CD4-positive, alpha-beta T cell (primary cell): ENCODE measurements at regions not wholly inside any gene's neighbourhood (a gene's known extent, or its start where the extent isn't known, plus 50 kb on each side); places are given as distances from the start of the nearest gene placed in this dataset.

ENCODE experiments used
- ATAC-seq: fragments of 200-7000 bp; cut with Tn5 transposase; one replicate; pipeline ENCODE4 v1.10.0; 2022; ENCODE audit warnings: mild to moderate bottlenecking; ENCODE audit not compliant: poor library complexity
- CTCF ChIA-PET: fragments of 350-600 bp; sonication (Branson Sonifier 250); formaldehyde crosslinking; loops from one replicate; lab custom pipeline; 2021; ENCODE audit warnings: antibody characterized with exemption, inconsistent platforms; lab: Charles Lee
- POLR2A ChIA-PET: fragments of 350-600 bp; sonication (Branson Sonifier 250); formaldehyde crosslinking; loops from one replicate; lab custom pipeline; 2021; ENCODE audit warnings: antibody characterized with exemption, inconsistent platforms; lab: Charles Lee
- DNase-seq, 14 experiments: peaks; one replicate each; pipeline ENCODE4 v3.0.0-alpha.2; 2013 to 2020; ENCODE audit warnings: mixed read lengths in 2 of 14
- H3K27ac ChIP-seq, 2 donors: one replicate each; pipeline versions ENCODE4 v1.5.1 to v1.7.0; 2013; ENCODE audit warnings: low read length in 2 of 2, low read depth in 1 of 2, mild to moderate bottlenecking in 1 of 2
- H3K27me3 ChIP-seq, 2 experiments: 1 replicate in 1 of 2; 2 replicates in 1 of 2; pipeline versions ENCODE4 v1.6.1 to v1.7.0; 2013; ENCODE audit warnings: low read length in 2 of 2, control low read depth in 1 of 2, mild to moderate bottlenecking in 1 of 2, moderate library complexity in 1 of 2; ENCODE audit not compliant: insufficient read depth in 2 of 2, control insufficient read depth in 1 of 2
- H3K36me3 ChIP-seq: one replicate; pipeline ENCODE4 v1.6.1; 2013; ENCODE audit warnings: low read length, control low read depth; ENCODE audit not compliant: insufficient read depth
- H3K4me1 ChIP-seq: one replicate; pipeline ENCODE4 v1.6.1; 2013; ENCODE audit warnings: low read length, control low read depth; ENCODE audit not compliant: insufficient read depth
- H3K4me3 ChIP-seq: one replicate; pipeline ENCODE4 v1.5.1; 2013; ENCODE audit warnings: mild to moderate bottlenecking, low read length, moderate library complexity
- H3K9me3 ChIP-seq, 2 experiments: 1 replicate in 1 of 2; 2 replicates in 1 of 2; pipeline versions ENCODE4 v1.6.1 to v1.7.0; 2013; ENCODE audit warnings: low read length in 2 of 2, mild to moderate bottlenecking in 2 of 2, control low read depth in 1 of 2, moderate library complexity in 1 of 2; ENCODE audit not compliant: control insufficient read depth in 1 of 2, insufficient read depth in 1 of 2
- H3K27ac Mint-ChIP-seq: one replicate; pipeline ENCODE4 v1.8.0; 2020; ENCODE audit warnings: mixed read lengths
- H3K27me3 Mint-ChIP-seq: one replicate; pipeline ENCODE4 v1.8.0; 2021; ENCODE audit warnings: mixed read lengths
- H3K36me3 Mint-ChIP-seq: one replicate; pipeline ENCODE4 v1.8.0; 2021; ENCODE audit warnings: low read depth, mixed read lengths
- H3K4me1 Mint-ChIP-seq: one replicate; pipeline ENCODE4 v1.8.0; 2021; ENCODE audit warnings: low read depth, mixed read lengths
- H3K4me3 Mint-ChIP-seq: one replicate; pipeline ENCODE4 v1.8.0; 2020; ENCODE audit warnings: mild to moderate bottlenecking, mixed read lengths
- H3K9me3 Mint-ChIP-seq: one replicate; pipeline ENCODE4 v1.8.0; 2020; ENCODE audit warnings: mixed read lengths
- intact Hi-C, 2 experiments: fragments of 100-400 bp; cut with DNase I in 1 of 2; cut with micrococcal nuclease in 1 of 2; formaldehyde crosslinking; loops; one replicate each; pipeline versions ENCODE4 v1.15.1 to v1.9.0; 2023 to 2025; cut with DNase I, micrococcal nuclease
- TF ChIP-seq, protein P1 (sequence below): fragments of 200-600 bp; IDR thresholded peaks from one replicate; pipeline ENCODE4 v1.8.0; 2022; ENCODE audit warnings: antibody characterized with exemption, mild to moderate bottlenecking

DNA sequence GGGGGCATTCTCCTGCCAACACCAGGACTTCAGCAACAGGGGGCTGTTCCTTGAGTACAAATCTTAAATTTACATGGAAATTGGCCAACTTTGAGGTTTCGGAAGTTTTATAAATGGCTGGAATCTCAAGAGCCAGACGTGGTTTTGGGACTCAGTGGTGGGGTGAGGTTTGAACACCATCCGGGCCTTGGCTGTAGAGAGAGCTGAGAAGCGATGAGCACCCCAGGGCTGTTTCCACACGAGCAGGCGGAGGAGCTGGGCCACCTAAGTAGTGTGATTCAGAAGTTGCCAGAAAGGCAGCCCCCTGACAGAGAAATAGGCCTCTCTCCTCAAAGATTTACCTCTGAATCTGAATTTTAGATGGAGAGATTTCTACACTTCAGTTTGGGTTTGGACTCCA, 89.0 kb downstream of the FGF9 start:
- H3K36me3 Mint-ChIP-seq = no peaks in the 10 kb centered on the region
- intact Hi-C loops = no loop called here
- no peaks in the 10 kb centered on the region for H3K27me3 Mint-ChIP-seq
- no peak overlapping the region for H3K27ac Mint-ChIP-seq
- no peaks in the 10 kb centered on the region for H3K27me3 ChIP-seq
- H3K4me1 ChIP-seq = no peaks in the 10 kb centered on the region
- H3K4me1 Mint-ChIP-seq = no peaks in the 10 kb centered on the region
- no peak overlapping the region for H3K27ac ChIP-seq
- DNase-seq (no peak), ATAC-seq (no peak)
- H3K36me3 ChIP-seq = no peaks in the 10 kb centered on the region
- TF ChIP-seq, protein P1, sequence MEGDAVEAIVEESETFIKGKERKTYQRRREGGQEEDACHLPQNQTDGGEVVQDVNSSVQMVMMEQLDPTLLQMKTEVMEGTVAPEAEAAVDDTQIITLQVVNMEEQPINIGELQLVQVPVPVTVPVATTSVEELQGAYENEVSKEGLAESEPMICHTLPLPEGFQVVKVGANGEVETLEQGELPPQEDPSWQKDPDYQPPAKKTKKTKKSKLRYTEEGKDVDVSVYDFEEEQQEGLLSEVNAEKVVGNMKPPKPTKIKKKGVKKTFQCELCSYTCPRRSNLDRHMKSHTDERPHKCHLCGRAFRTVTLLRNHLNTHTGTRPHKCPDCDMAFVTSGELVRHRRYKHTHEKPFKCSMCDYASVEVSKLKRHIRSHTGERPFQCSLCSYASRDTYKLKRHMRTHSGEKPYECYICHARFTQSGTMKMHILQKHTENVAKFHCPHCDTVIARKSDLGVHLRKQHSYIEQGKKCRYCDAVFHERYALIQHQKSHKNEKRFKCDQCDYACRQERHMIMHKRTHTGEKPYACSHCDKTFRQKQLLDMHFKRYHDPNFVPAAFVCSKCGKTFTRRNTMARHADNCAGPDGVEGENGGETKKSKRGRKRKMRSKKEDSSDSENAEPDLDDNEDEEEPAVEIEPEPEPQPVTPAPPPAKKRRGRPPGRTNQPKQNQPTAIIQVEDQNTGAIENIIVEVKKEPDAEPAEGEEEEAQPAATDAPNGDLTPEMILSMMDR = no peak
- H3K9me3 ChIP-seq = no peaks in the 10 kb centered on the region
- H3K9me3 Mint-ChIP-seq = no peaks in the 10 kb centered on the region
- no peak overlapping the region for H3K4me3 Mint-ChIP-seq
- ChIA-PET CTCF (no interaction called here), POLR2A (no interaction called here)
- H3K4me3 ChIP-seq = no peak overlapping the region

DNA sequence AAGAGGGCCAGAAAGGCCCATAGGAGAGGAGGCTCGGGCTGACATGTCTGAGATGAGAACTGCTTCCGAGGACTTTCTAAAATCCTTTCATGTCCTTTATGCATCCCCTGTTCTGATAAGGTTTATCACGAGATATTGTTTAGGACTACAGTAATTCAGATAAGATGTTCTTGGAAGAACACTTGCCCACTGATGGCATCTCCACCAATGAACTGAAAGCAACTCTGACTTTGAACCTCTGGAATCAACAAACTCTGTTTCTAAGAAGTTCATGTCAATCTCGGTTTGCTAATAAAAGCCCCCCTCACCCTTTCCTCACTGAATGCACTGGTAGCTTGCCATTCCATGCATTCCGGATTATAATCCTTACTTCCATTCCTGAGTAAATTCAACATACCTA, 90.9 kb downstream of the FGF9 start:
- ChIA-PET POLR2A (no interaction called here), CTCF (no interaction called here)
- no peaks in the 10 kb centered on the region for H3K9me3 ChIP-seq
- peaks cover 4% of the 10 kb centered on the region for H3K27me3 Mint-ChIP-seq
- H3K36me3 Mint-ChIP-seq = no peaks in the 10 kb centered on the region
- no peaks in the 10 kb centered on the region for H3K36me3 ChIP-seq
- no peak for DNase-seq
- no peak overlapping the region for H3K4me3 ChIP-seq
- intact Hi-C loops = no loop called here
- no peaks in the 10 kb centered on the region for H3K9me3 Mint-ChIP-seq
- TF ChIP-seq, protein P1 = no peak
- H3K4me1 ChIP-seq = no peaks in the 10 kb centered on the region
- H3K27me3 ChIP-seq = no peaks in the 10 kb centered on the region
- ATAC-seq = no peak
- no peak overlapping the region for H3K4me3 Mint-ChIP-seq
- H3K27ac ChIP-seq = no peak overlapping the region
- no peak overlapping the region for H3K27ac Mint-ChIP-seq
- H3K4me1 Mint-ChIP-seq = no peaks in the 10 kb centered on the region

DNA sequence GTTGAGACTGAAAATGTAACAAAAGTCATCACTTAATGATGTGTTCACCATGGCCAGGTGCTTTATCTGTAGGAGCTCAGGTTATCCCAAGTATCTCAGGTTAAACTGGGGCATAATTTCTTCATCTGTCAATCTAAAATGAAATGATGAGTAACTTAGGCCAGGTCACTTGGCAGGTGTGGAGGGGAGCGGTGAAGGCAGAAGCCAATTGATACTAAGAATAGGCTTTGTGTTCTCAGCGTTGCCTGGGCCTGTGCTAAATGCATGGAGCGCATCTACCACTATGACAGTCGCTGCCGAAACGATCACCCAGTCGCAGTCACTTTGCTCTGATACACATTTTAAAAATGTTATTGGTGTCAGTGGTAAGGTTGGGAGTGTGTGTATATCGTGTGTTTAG, 91.6 kb downstream of the FGF9 start:
- peaks cover 4% of the 10 kb centered on the region for H3K27me3 Mint-ChIP-seq
- H3K4me3 ChIP-seq = no peak overlapping the region
- no peaks in the 10 kb centered on the region for H3K27me3 ChIP-seq
- TF ChIP-seq, protein P1 = no peak
- DNase-seq = no peak
- no peak overlapping the region for H3K4me3 Mint-ChIP-seq
- no peaks in the 10 kb centered on the region for H3K36me3 ChIP-seq
- no peaks in the 10 kb centered on the region for H3K9me3 Mint-ChIP-seq
- H3K4me1 Mint-ChIP-seq = no peaks in the 10 kb centered on the region
- POLR2A ChIA-PET = no interaction called here
- intact Hi-C loops = no loop called here
- no peak for ATAC-seq
- no peak overlapping the region for H3K27ac Mint-ChIP-seq
- no peak overlapping the region for H3K27ac ChIP-seq
- no peaks in the 10 kb centered on the region for H3K4me1 ChIP-seq
- H3K9me3 ChIP-seq = no peaks in the 10 kb centered on the region
- CTCF ChIA-PET = no interaction called here
- no peaks in the 10 kb centered on the region for H3K36me3 Mint-ChIP-seq
